Caco-2 (cell line): ENCODE measurements at regions not wholly inside any gene's neighbourhood (a gene's known extent, or its start where the extent isn't known, plus 50 kb on each side); places are given as distances from the start of the nearest gene placed in this dataset.

ENCODE experiments used
- BruUV-seq: library from RNA; stranded (reverse); fragments of 400-500 nt; replicated peaks from 2 replicates; lab custom pipeline; 2021; lab: Mats Ljungman, UMichigan
- CTCF ChIA-PET: fragments of 300-600 bp; sonication (Branson Sonifier 250); formaldehyde crosslinking; loops from one replicate; lab custom pipeline; 2022; ENCODE audit warnings: antibody characterized with exemption; lab: Charles Lee
- POLR2A ChIA-PET: fragments of 300-600 bp; sonication (Branson Sonifier 250); formaldehyde crosslinking; loops from one replicate; lab custom pipeline; 2022; ENCODE audit warnings: antibody characterized with exemption; lab: Charles Lee
- DNase-seq, 2 experiments: peaks; one replicate each; pipeline versions ENCODE4 v3.0.0 to v3.0.0-alpha.2; 2020 to 2022
- H3K27me3 ChIP-seq: replicated peaks from 2 replicates; pipeline ENCODE4 v1.6.0; 2011; ENCODE audit warnings: low read length; ENCODE audit not compliant: control insufficient read depth, insufficient read depth
- H3K36me3 ChIP-seq: 2 replicates; pipeline ENCODE4 v1.5.1; 2011; ENCODE audit warnings: low read length; ENCODE audit not compliant: control insufficient read depth, insufficient read depth
- H3K4me1 ChIP-seq: fragments of 250-450 bp; sonication (Bioruptor Pico); 2 replicates; pipeline ENCODE4 v1.5.1; 2020; ENCODE audit warnings: mild to moderate bottlenecking
- H3K4me3 ChIP-seq: 2 replicates; pipeline ENCODE4 v1.5.1; 2011; ENCODE audit warnings: low read depth, mild to moderate bottlenecking, control low read depth, low read length
- H3K9me3 ChIP-seq: fragments of 250-450 bp; sonication (Bioruptor Pico); 2 replicates; pipeline ENCODE4 v1.5.1; 2020; ENCODE audit warnings: mild to moderate bottlenecking, moderate library complexity
- H3K27ac Mint-ChIP-seq: one replicate; pipeline ENCODE4 v1.8.0; 2022; ENCODE audit warnings: mixed read lengths; ENCODE audit not compliant: unreplicated experiment
- H3K27me3 Mint-ChIP-seq: one replicate; pipeline ENCODE4 v1.8.0; 2022; ENCODE audit warnings: mixed read lengths; ENCODE audit not compliant: insufficient read depth, unreplicated experiment
- H3K36me3 Mint-ChIP-seq: one replicate; pipeline ENCODE4 v1.8.0; 2022; ENCODE audit warnings: mild to moderate bottlenecking, mixed read lengths; ENCODE audit not compliant: insufficient read depth, unreplicated experiment
- H3K4me1 Mint-ChIP-seq: one replicate; pipeline ENCODE4 v1.8.0; 2022; ENCODE audit warnings: low read depth, mixed read lengths; ENCODE audit not compliant: unreplicated experiment
- H3K4me3 Mint-ChIP-seq: one replicate; pipeline ENCODE4 v1.8.0; 2022; ENCODE audit warnings: mild to moderate bottlenecking, moderate library complexity, mixed read lengths; ENCODE audit not compliant: unreplicated experiment
- H3K9me3 Mint-ChIP-seq: one replicate; pipeline ENCODE4 v1.8.0; 2022; ENCODE audit warnings: mixed read lengths; ENCODE audit not compliant: unreplicated experiment
- intact Hi-C: fragments of 100-400 bp; cut with micrococcal nuclease; formaldehyde crosslinking; loops from one replicate; pipeline ENCODE4 v1.10.0; 2022; ENCODE audit not compliant: unreplicated experiment
- TF ChIP-seq, protein P1 (sequence below), 2 experiments: fragments of 200-600 bp in 1 of 2; IDR thresholded peaks; 1 replicate in 1 of 2; 2 replicates in 1 of 2; pipeline versions ENCODE4 v1.5.1 to v1.8.0; 2011 to 2022; ENCODE audit warnings: antibody characterized with exemption in 1 of 2, control low read depth in 1 of 2, inconsistent platforms in 1 of 2, low read depth in 1 of 2, low read length in 1 of 2, mild to moderate bottlenecking in 1 of 2, moderate library complexity in 1 of 2; ENCODE audit not compliant: insufficient read depth in 1 of 2, severe bottlenecking in 1 of 2, unreplicated experiment in 1 of 2

GRCh38 chr10:128219295-128219694 lies 93.1 kb upstream of the MKI67 start:
- Mint-ChIP-seq H3K36me3 (no peaks in the 10 kb centered on the region), H3K27ac (no peak overlapping the region), H3K4me3 (no peak overlapping the region), H3K9me3 (no peaks in the 10 kb centered on the region), H3K27me3 (peaks cover 16% of the 10 kb centered on the region), H3K4me1 (no peaks in the 10 kb centered on the region)
- POLR2A ChIA-PET: interaction anchor here (0.6 kb wide), 1 partner anchor 44 kb away, joined by 5 read pairs; no protein-coding TSS in a partner anchor
- no peak for DNase-seq
- H3K36me3 ChIP-seq: no peaks in the 10 kb centered on the region
- intact Hi-C loops: no loop called here
- no peaks in the 10 kb centered on the region; the same call in none of the 2 replicates for H3K27me3 ChIP-seq
- no TSS peak for BruUV-seq
- H3K4me1 ChIP-seq: no peaks in the 10 kb centered on the region
- H3K4me3 ChIP-seq: no peak overlapping the region
- TF ChIP-seq, protein P1, sequence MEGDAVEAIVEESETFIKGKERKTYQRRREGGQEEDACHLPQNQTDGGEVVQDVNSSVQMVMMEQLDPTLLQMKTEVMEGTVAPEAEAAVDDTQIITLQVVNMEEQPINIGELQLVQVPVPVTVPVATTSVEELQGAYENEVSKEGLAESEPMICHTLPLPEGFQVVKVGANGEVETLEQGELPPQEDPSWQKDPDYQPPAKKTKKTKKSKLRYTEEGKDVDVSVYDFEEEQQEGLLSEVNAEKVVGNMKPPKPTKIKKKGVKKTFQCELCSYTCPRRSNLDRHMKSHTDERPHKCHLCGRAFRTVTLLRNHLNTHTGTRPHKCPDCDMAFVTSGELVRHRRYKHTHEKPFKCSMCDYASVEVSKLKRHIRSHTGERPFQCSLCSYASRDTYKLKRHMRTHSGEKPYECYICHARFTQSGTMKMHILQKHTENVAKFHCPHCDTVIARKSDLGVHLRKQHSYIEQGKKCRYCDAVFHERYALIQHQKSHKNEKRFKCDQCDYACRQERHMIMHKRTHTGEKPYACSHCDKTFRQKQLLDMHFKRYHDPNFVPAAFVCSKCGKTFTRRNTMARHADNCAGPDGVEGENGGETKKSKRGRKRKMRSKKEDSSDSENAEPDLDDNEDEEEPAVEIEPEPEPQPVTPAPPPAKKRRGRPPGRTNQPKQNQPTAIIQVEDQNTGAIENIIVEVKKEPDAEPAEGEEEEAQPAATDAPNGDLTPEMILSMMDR (IDR thresholded peaks at IDR 0.05; ENCODE audit: insufficient read depth in 1 of 2, low read depth in 1 of 2, low read length in 1 of 2, severe bottlenecking in 1 of 2, unreplicated experiment in 1 of 2): no peak
- no peaks in the 10 kb centered on the region for H3K9me3 ChIP-seq
- CTCF ChIA-PET: no interaction called here

- Mint-ChIP-seq H3K9me3 (no peaks in the 10 kb centered on the region), H3K27ac (no peak overlapping the region)
- DNase-seq: no peak
Observed at GRCh38 chr10:128220021-128220420, 93.8 kb upstream of the MKI67 start.

GRCh38 chr10:128221117-128221516 lies 94.9 kb upstream of the MKI67 start:
- ChIA-PET POLR2A (no interaction called here), CTCF (interaction anchor here (1.0 kb wide), 1 partner anchor 9 kb away, joined by 4 read pairs; no protein-coding TSS in a partner anchor)
- H3K9me3 Mint-ChIP-seq: no peaks in the 10 kb centered on the region
- TF ChIP-seq, protein P1 (IDR thresholded peaks at IDR 0.05; ENCODE audit: insufficient read depth in 1 of 2, low read depth in 1 of 2, low read length in 1 of 2, severe bottlenecking in 1 of 2, unreplicated experiment in 1 of 2): no peak
- no peaks in the 10 kb centered on the region for H3K36me3 Mint-ChIP-seq
- no peaks in the 10 kb centered on the region; the same call in 1 of the 2 replicates for H3K27me3 ChIP-seq
- H3K36me3 ChIP-seq: no peaks in the 10 kb centered on the region
- H3K4me3 Mint-ChIP-seq: no peak overlapping the region
- H3K4me3 ChIP-seq: no peak overlapping the region
- H3K9me3 ChIP-seq: no peaks in the 10 kb centered on the region
- no peak for DNase-seq
- no peaks in the 10 kb centered on the region for H3K4me1 Mint-ChIP-seq
- no peak overlapping the region for H3K27ac Mint-ChIP-seq
- no TSS peak for BruUV-seq
- peaks cover 9% of the 10 kb centered on the region for H3K27me3 Mint-ChIP-seq
- H3K4me1 ChIP-seq: no peaks in the 10 kb centered on the region
- intact Hi-C loops: no loop called here

More at GRCh38 chr10:128220021-128220420, 93.8 kb upstream of the MKI67 start:
- POLR2A ChIA-PET: no interaction called here
- Mint-ChIP-seq H3K4me1 (no peaks in the 10 kb centered on the region), H3K4me3 (no peak overlapping the region), H3K36me3 (no peaks in the 10 kb centered on the region), H3K27me3 (peaks cover 16% of the 10 kb centered on the region)
- intact Hi-C loops: no loop called here
- BruUV-seq: no TSS peak
- H3K27me3 ChIP-seq: no peaks in the 10 kb centered on the region; the same call in none of the 2 replicates
- TF ChIP-seq, protein P1 (IDR thresholded peaks at IDR 0.05; ENCODE audit: insufficient read depth in 1 of 2, low read depth in 1 of 2, low read length in 1 of 2, severe bottlenecking in 1 of 2, unreplicated experiment in 1 of 2): no peak
- no peaks in the 10 kb centered on the region for H3K4me1 ChIP-seq
- no peaks in the 10 kb centered on the region for H3K9me3 ChIP-seq
- CTCF ChIA-PET: no interaction called here
- no peaks in the 10 kb centered on the region for H3K36me3 ChIP-seq
- H3K4me3 ChIP-seq: no peak overlapping the region
